Tibial nerve (tissue), 4 donors: ENCODE measurements at regions not wholly inside any gene's neighbourhood (a gene's known extent, or its start where the extent isn't known, plus 50 kb on each side); places are given as distances from the start of the nearest gene placed in this dataset.
"Not testable (repeated sequence)": the region's sequence is repeated elsewhere in the genome, so short reads cannot be mapped to it uniquely, and the experiment has no call there.

ENCODE experiments used
- DNase-seq, 2 donors: peaks; one replicate each; pipeline ENCODE4 v3.0.0-alpha.2; 2019; ENCODE audit warnings: low spot score in 2 of 2
- H3K27ac ChIP-seq, 4 donors: fragments of 200-600 bp; sonication (generic) in 3 of 4; one replicate each; pipeline ENCODE4 v1.5.1; 2017 to 2019; ENCODE audit warnings: mild to moderate bottlenecking in 1 of 4
- H3K27me3 ChIP-seq, 2 donors: fragments of 200-600 bp; sonication (generic) in 1 of 2; one replicate each; pipeline versions ENCODE4 v1.5.1 to v1.6.0; 2017 to 2019
- H3K36me3 ChIP-seq, 3 donors: fragments of 200-600 bp; sonication (generic); one replicate each; pipeline ENCODE4 v1.5.1; 2018 to 2019
- H3K4me1 ChIP-seq, 4 donors: fragments of 200-600 bp; sonication (generic) in 3 of 4; one replicate each; pipeline ENCODE4 v1.5.1; 2017 to 2019
- H3K4me3 ChIP-seq, 4 donors: fragments of 200-600 bp; sonication (generic) in 3 of 4; one replicate each; pipeline ENCODE4 v1.5.1; 2017 to 2019; ENCODE audit warnings: mild to moderate bottlenecking in 1 of 4, moderate library complexity in 1 of 4
- H3K9me3 ChIP-seq, 4 donors: fragments of 200-600 bp; sonication (generic) in 3 of 4; one replicate each; pipeline ENCODE4 v1.5.1; 2017 to 2019
- CTCF ChIP-seq, 5 experiments: fragments of 200-600 bp in 3 of 5; fragments of 450-650 bp in 2 of 5; sonication (generic) in 3 of 5; IDR thresholded peaks; one replicate each; pipeline ENCODE4 v1.5.1; 2016 to 2019; ENCODE audit warnings: antibody characterized with exemption in 5 of 5, mild to moderate bottlenecking in 3 of 5, moderate library complexity in 2 of 5
- EP300 ChIP-seq, 2 donors: sonication (generic); formaldehyde crosslinking; IDR thresholded peaks; one replicate each; pipeline ENCODE4 v1.6.1; 2017; ENCODE audit warnings: antibody characterized with exemption in 2 of 2, mild to moderate bottlenecking in 1 of 2
- POLR2A ChIP-seq, 2 donors: fragments of 450-650 bp; IDR thresholded peaks; one replicate each; pipeline ENCODE4 v1.6.1; 2017; ENCODE audit warnings: antibody characterized with exemption in 2 of 2, mild to moderate bottlenecking in 2 of 2, moderate library complexity in 2 of 2
- WGBS, 2 donors: methylation state at CpG; one replicate each; pipeline ENCODE4 v1.1.5; 2018; 5-methylcytosine and 5-hydroxymethylcytosine counted together

- WGBS, 2 donors = 82 to 88% methylated on average over 3 of the region's 3 CpGs
- Histone ChIP-seq H3K4me1 (no peaks in the 10 kb centered on the region), H3K27ac (no peak overlapping the region), H3K9me3 (no peaks in the 10 kb centered on the region), H3K36me3 (no peaks in the 10 kb centered on the region), H3K27me3 (no peaks in the 10 kb centered on the region), H3K4me3 (no peak overlapping the region)
- TF ChIP-seq EP300 (IDR thresholded peaks at IDR 0.05) (no peak), POLR2A (IDR thresholded peaks at IDR 0.05) (no peak), CTCF (IDR thresholded peaks at IDR 0.05) (no peak)
- no peak for DNase-seq
Measured at GRCh38 chrX:142446349-142446748, 241.3 kb upstream of the MAGEC2 start.

GRCh38 chrX:142428916-142429315 is 223.8 kb upstream of the MAGEC2 start:
- no peaks in the 10 kb centered on the region for H3K27me3 ChIP-seq
- no peaks in the 10 kb centered on the region for H3K9me3 ChIP-seq
- no peaks in the 10 kb centered on the region for H3K4me1 ChIP-seq
- no peak overlapping the region for H3K27ac ChIP-seq
- no peaks in the 10 kb centered on the region for H3K36me3 ChIP-seq
- TF ChIP-seq POLR2A (IDR thresholded peaks at IDR 0.05) = no peak
- no peak for TF ChIP-seq CTCF (IDR thresholded peaks at IDR 0.05)
- TF ChIP-seq EP300 (IDR thresholded peaks at IDR 0.05) = no peak
- 66 to 75% methylated on average over 5 of the region's 5 CpGs for WGBS, 2 donors
- no peak for DNase-seq
- H3K4me3 ChIP-seq = no peak overlapping the region

GRCh38 chrX:142390998-142391397 is 185.9 kb upstream of the MAGEC2 start:
- not testable (repeated sequence) for H3K9me3 ChIP-seq, H3K4me3 ChIP-seq, H3K4me1 ChIP-seq, DNase-seq, H3K27me3 ChIP-seq, H3K36me3 ChIP-seq, H3K27ac ChIP-seq
- WGBS, 2 donors = 80 to 100% methylated on average over 3 to 15 of the region's 15 CpGs

- no peaks in the 10 kb centered on the region for H3K27me3 ChIP-seq
- H3K27ac ChIP-seq = no peak overlapping the region
- no peak overlapping the region for H3K4me3 ChIP-seq
- TF ChIP-seq CTCF (IDR thresholded peaks at IDR 0.05) (no peak), EP300 (IDR thresholded peaks at IDR 0.05) (no peak), POLR2A (IDR thresholded peaks at IDR 0.05) (no peak)
- H3K4me1 ChIP-seq = no peaks in the 10 kb centered on the region
- no peak for DNase-seq
- H3K36me3 ChIP-seq = no peaks in the 10 kb centered on the region
- 76 to 89% methylated on average over 5 of the region's 5 CpGs for WGBS, 2 donors
- no peaks in the 10 kb centered on the region for H3K9me3 ChIP-seq
Measured at GRCh38 chrX:142363501-142363900, 158.4 kb upstream of the MAGEC2 start.

GRCh38 chrX:142359331-142359730 is 154.2 kb upstream of the MAGEC2 start:
- 62 to 69% methylated on average over 2 of the region's 2 CpGs for WGBS, 2 donors

More at GRCh38 chrX:142359331-142359730, 154.2 kb upstream of the MAGEC2 start:
- H3K4me1 ChIP-seq = no peaks in the 10 kb centered on the region
- no peaks in the 10 kb centered on the region for H3K27me3 ChIP-seq
- H3K4me3 ChIP-seq = no peak overlapping the region
- DNase-seq = no peak
- no peak overlapping the region for H3K27ac ChIP-seq
- H3K36me3 ChIP-seq = no peaks in the 10 kb centered on the region
- H3K9me3 ChIP-seq = no peaks in the 10 kb centered on the region
- TF ChIP-seq CTCF (IDR thresholded peaks at IDR 0.05) (no peak), EP300 (IDR thresholded peaks at IDR 0.05) (no peak), POLR2A (IDR thresholded peaks at IDR 0.05) (no peak)
